Neural progenitor cell (in vitro differentiated cells): ENCODE measurements at regions not wholly inside any gene's neighbourhood (a gene's known extent, or its start where the extent isn't known, plus 50 kb on each side); places are given as distances from the start of the nearest gene placed in this dataset.
A peak's percentile ranks its signal among the peaks of the same experiment; 100 is the strongest.

Experiments used
- DNase-seq: peaks from one replicate; pipeline ENCODE4 v3.0.0-alpha.2; 2016; ENCODE audit warnings: low spot score
- H2AFZ ChIP-seq: fragments of 200-600 bp; sonication (generic); replicated peaks from 2 replicates; pipeline ENCODE4 v1.6.1; 2016; ENCODE audit warnings: antibody characterized with exemption
- H3F3A ChIP-seq: fragments of 200-600 bp; sonication (generic); 2 replicates; pipeline ENCODE4 v1.6.1; 2016; ENCODE audit warnings: antibody characterized with exemption, low read depth
- H3K27ac ChIP-seq: fragments of 200-600 bp; sonication (generic); 2 replicates; pipeline ENCODE4 v1.5.1; 2016; ENCODE audit warnings: mild to moderate bottlenecking
- H3K27me3 ChIP-seq: fragments of 200-600 bp; sonication (generic); 2 replicates; pipeline ENCODE4 v1.6.1; 2016; ENCODE audit warnings: mild to moderate bottlenecking, moderate library complexity
- H3K36me3 ChIP-seq: fragments of 200-600 bp; sonication (generic); 2 replicates; pipeline ENCODE4 v1.5.1; 2016
- H3K4me1 ChIP-seq: fragments of 200-600 bp; sonication (generic); 2 replicates; pipeline ENCODE4 v1.6.1; 2016; ENCODE audit warnings: mixed run types
- H3K4me2 ChIP-seq: fragments of 200-600 bp; sonication (generic); 2 replicates; pipeline ENCODE4 v1.6.1; 2016
- H3K4me3 ChIP-seq: fragments of 200-600 bp; sonication (generic); 2 replicates; pipeline ENCODE4 v1.5.1; 2016
- H3K79me2 ChIP-seq: fragments of 200-600 bp; sonication (generic); 2 replicates; pipeline ENCODE4 v1.6.1; 2016; ENCODE audit warnings: low read depth
- H3K9ac ChIP-seq: fragments of 200-600 bp; sonication (generic); 2 replicates; pipeline ENCODE4 v1.6.1; 2016
- H3K9me3 ChIP-seq: fragments of 200-600 bp; sonication (generic); 2 replicates; pipeline ENCODE4 v1.5.1; 2016; ENCODE audit warnings: low read depth
- H4K20me1 ChIP-seq: fragments of 200-600 bp; sonication (generic); 2 replicates; pipeline ENCODE4 v1.6.1; 2016; ENCODE audit warnings: low read depth
- H3K27ac Mint-ChIP-seq: 3 replicates; pipeline ENCODE4 v1.8.0; 2021; ENCODE audit warnings: mixed read lengths
- H3K27me3 Mint-ChIP-seq: 2 replicates; pipeline ENCODE4 v1.8.0; 2022; ENCODE audit warnings: low read depth, mild to moderate bottlenecking, inconsistent platforms, moderate library complexity, mixed read lengths; ENCODE audit not compliant: insufficient read depth
- H3K36me3 Mint-ChIP-seq: 3 replicates; pipeline ENCODE4 v1.8.0; 2021; ENCODE audit warnings: mixed read lengths
- H3K4me1 Mint-ChIP-seq: 3 replicates; pipeline ENCODE4 v1.8.0; 2021; ENCODE audit warnings: mixed read lengths
- H3K4me3 Mint-ChIP-seq: 3 replicates; pipeline ENCODE4 v1.8.0; 2021; ENCODE audit warnings: mild to moderate bottlenecking, moderate library complexity, mixed read lengths
- H3K9me3 Mint-ChIP-seq: 3 replicates; pipeline ENCODE4 v1.8.0; 2020; ENCODE audit warnings: mixed read lengths
- CTCF ChIP-seq: fragments of 200-600 bp; sonication (generic); IDR thresholded peaks from 2 replicates; pipeline ENCODE4 v1.5.1; 2017; ENCODE audit warnings: antibody characterized with exemption, mild to moderate bottlenecking
- EZH2 ChIP-seq: fragments of 200-600 bp; sonication (generic); IDR thresholded peaks from 2 replicates; pipeline ENCODE4 v1.6.1; 2017; ENCODE audit warnings: antibody characterized with exemption, mild to moderate bottlenecking, moderate library complexity
- EZH2phosphoT487 ChIP-seq: fragments of 200-600 bp; sonication (generic); IDR thresholded peaks from 2 replicates; pipeline ENCODE4 v1.6.1; 2017; ENCODE audit warnings: antibody characterized with exemption

GRCh38 chr13:97583907-97584497 is 150.0 kb downstream of the RAP2A start:
- peaks cover 4% of the 10 kb centered on the region for H3K9me3 Mint-ChIP-seq
- no peaks in the 10 kb centered on the region for H3K36me3 Mint-ChIP-seq
- H3K27ac ChIP-seq: no peak overlapping the region
- no peak overlapping the region for H3K4me2 ChIP-seq
- H3K4me1 ChIP-seq: no peaks in the 10 kb centered on the region
- H3F3A ChIP-seq: no peaks in the 10 kb centered on the region
- no peaks in the 10 kb centered on the region for H3K36me3 ChIP-seq
- TF ChIP-seq EZH2phosphoT487: no peak
- TF ChIP-seq EZH2: no peak
- TF ChIP-seq CTCF: no peak
- H3K4me3 ChIP-seq: no peak overlapping the region
- no peaks in the 10 kb centered on the region for H3K27me3 ChIP-seq
- no peaks in the 10 kb centered on the region for H3K4me1 Mint-ChIP-seq
- DNase-seq: no peak
- H3K9me3 ChIP-seq: no peaks in the 10 kb centered on the region
- no peaks in the 10 kb centered on the region for H3K79me2 ChIP-seq
- no peak overlapping the region for H3K9ac ChIP-seq
- no peak overlapping the region for H3K27ac Mint-ChIP-seq
- no peak overlapping the region for H3K4me3 Mint-ChIP-seq
- H2AFZ ChIP-seq: no peak overlapping the region
- H3K27me3 Mint-ChIP-seq: peaks cover 2% of the 10 kb centered on the region
- no peaks in the 10 kb centered on the region for H4K20me1 ChIP-seq

- Mint-ChIP-seq H3K27me3 (peaks cover 2% of the 10 kb centered on the region), H3K9me3 (peaks cover 4% of the 10 kb centered on the region), H3K4me3 (no peak overlapping the region), H3K4me1 (no peaks in the 10 kb centered on the region), H3K27ac (no peak overlapping the region), H3K36me3 (no peaks in the 10 kb centered on the region)
- Histone ChIP-seq H3F3A (no peaks in the 10 kb centered on the region), H3K4me1 (no peaks in the 10 kb centered on the region), H3K27ac (no peak overlapping the region), H3K9ac (no peak overlapping the region), H3K79me2 (no peaks in the 10 kb centered on the region), H3K27me3 (no peaks in the 10 kb centered on the region), H3K4me2 (no peak overlapping the region), H2AFZ (no peak overlapping the region), H3K4me3 (no peak overlapping the region), H3K36me3 (no peaks in the 10 kb centered on the region), H3K9me3 (no peaks in the 10 kb centered on the region), H4K20me1 (no peaks in the 10 kb centered on the region)
- TF ChIP-seq CTCF: no peak
- TF ChIP-seq EZH2phosphoT487: no peak
- no peak for TF ChIP-seq EZH2
- no peak for DNase-seq
These were observed 153.0 kb downstream of the RAP2A start for GRCh38 chr13:97586941-97587340.

GRCh38 chr13:97588993-97589392 is 155.0 kb downstream of the RAP2A start:
- no peaks in the 10 kb centered on the region for H3K27me3 ChIP-seq
- no peaks in the 10 kb centered on the region for H3K79me2 ChIP-seq
- no peak overlapping the region for H3K27ac Mint-ChIP-seq
- no peaks in the 10 kb centered on the region for H3K4me1 ChIP-seq
- H3K4me1 Mint-ChIP-seq: no peaks in the 10 kb centered on the region
- no peak for DNase-seq
- H4K20me1 ChIP-seq: no peaks in the 10 kb centered on the region
- H3K9ac ChIP-seq: no peak overlapping the region
- H3K4me3 ChIP-seq: no peak overlapping the region
- H3K27me3 Mint-ChIP-seq: peaks cover 2% of the 10 kb centered on the region
- no peaks in the 10 kb centered on the region for H3K9me3 ChIP-seq
- no peaks in the 10 kb centered on the region for H3K36me3 ChIP-seq
- no peak overlapping the region for H3K4me3 Mint-ChIP-seq
- H3K9me3 Mint-ChIP-seq: no peaks in the 10 kb centered on the region
- no peak overlapping the region for H3K4me2 ChIP-seq
- no peak for TF ChIP-seq EZH2
- no peak for TF ChIP-seq EZH2phosphoT487
- TF ChIP-seq CTCF: peak; percentile 19
- H3K27ac ChIP-seq: no peak overlapping the region
- H3F3A ChIP-seq: no peaks in the 10 kb centered on the region
- H3K36me3 Mint-ChIP-seq: no peaks in the 10 kb centered on the region
- no peak overlapping the region for H2AFZ ChIP-seq
